Mesenchymal stem cell (in vitro differentiated cells and primary cell): ENCODE measurements at regions not wholly inside any gene's neighbourhood (a gene's known extent, or its start where the extent isn't known, plus 50 kb on each side); places are given as distances from the start of the nearest gene placed in this dataset.

ENCODE experiments used
- DNase-seq: peaks from one replicate; pipeline ENCODE4 v3.0.0-alpha.2; 2013
- H2AFZ ChIP-seq: one replicate; pipeline ENCODE4 v1.6.1; 2013; ENCODE audit warnings: low read depth, mild to moderate bottlenecking, control low read depth, inconsistent platforms, low read length, moderate library complexity
- H2AK5ac ChIP-seq: 2 replicates; pipeline ENCODE4 v1.6.1; 2013; ENCODE audit warnings: low read length, moderate library complexity, mild to moderate bottlenecking, inconsistent platforms; ENCODE audit not compliant: severe bottlenecking
- H2BK120ac ChIP-seq: one replicate; pipeline ENCODE4 v1.6.1; 2013; ENCODE audit warnings: low read depth, mild to moderate bottlenecking, inconsistent platforms, low read length, moderate library complexity
- H2BK12ac ChIP-seq, 2 experiments: one replicate each; pipeline ENCODE4 v1.6.1; 2013; ENCODE audit warnings: inconsistent platforms in 2 of 2, low read length in 2 of 2, mild to moderate bottlenecking in 2 of 2, moderate library complexity in 2 of 2, control low read depth in 1 of 2
- H2BK15ac ChIP-seq: one replicate; pipeline ENCODE4 v1.6.1; 2013; ENCODE audit warnings: mild to moderate bottlenecking, low read depth, inconsistent platforms; ENCODE audit not compliant: poor library complexity, severe bottlenecking
- H2BK5ac ChIP-seq: 2 replicates; pipeline ENCODE4 v1.6.1; 2013; ENCODE audit warnings: low read depth, mild to moderate bottlenecking, low read length, control low read depth, inconsistent platforms; ENCODE audit not compliant: poor library complexity, severe bottlenecking
- H3K14ac ChIP-seq, 2 experiments: one replicate each; pipeline ENCODE4 v1.6.1; 2013; ENCODE audit warnings: inconsistent platforms in 2 of 2, low read length in 2 of 2, control low read depth in 1 of 2, mild to moderate bottlenecking in 1 of 2, moderate library complexity in 1 of 2
- H3K18ac ChIP-seq, 2 experiments: one replicate each; pipeline ENCODE4 v1.6.1; 2013; ENCODE audit warnings: inconsistent platforms in 2 of 2, low read length in 2 of 2, control low read depth in 1 of 2, low read depth in 1 of 2, mild to moderate bottlenecking in 1 of 2
- H3K23ac ChIP-seq, 2 experiments: one replicate each; pipeline ENCODE4 v1.6.1; 2013; ENCODE audit warnings: inconsistent platforms in 2 of 2, low read length in 2 of 2, mild to moderate bottlenecking in 2 of 2, moderate library complexity in 2 of 2, control low read depth in 1 of 2
- H3K27ac ChIP-seq: 2 replicates; pipeline ENCODE4 v1.5.1; 2013; ENCODE audit warnings: mild to moderate bottlenecking, moderate library complexity, low read length, control low read depth, inconsistent platforms; ENCODE audit not compliant: poor library complexity, severe bottlenecking
- H3K27me3 ChIP-seq, 2 experiments: 2 replicates each; pipeline versions ENCODE4 v1.6.1 to v1.7.0; 2013; ENCODE audit warnings: low read length in 2 of 2, mild to moderate bottlenecking in 2 of 2, moderate library complexity in 2 of 2, control low read depth in 1 of 2, inconsistent platforms in 1 of 2; ENCODE audit not compliant: control insufficient read depth in 1 of 2, insufficient read depth in 1 of 2
- H3K36me3 ChIP-seq, 2 experiments: 2 replicates each; pipeline versions ENCODE4 v1.6.1 to v1.7.0; 2013; ENCODE audit warnings: low read length in 2 of 2, control low read depth in 1 of 2, inconsistent platforms in 1 of 2, low read depth in 1 of 2, mild to moderate bottlenecking in 1 of 2; ENCODE audit not compliant: insufficient read depth in 2 of 2, control insufficient read depth in 1 of 2
- H3K4ac ChIP-seq, 2 experiments: one replicate each; pipeline ENCODE4 v1.6.1; 2013; ENCODE audit warnings: inconsistent platforms in 2 of 2, low read length in 2 of 2, mild to moderate bottlenecking in 2 of 2, moderate library complexity in 2 of 2, control low read depth in 1 of 2, low read depth in 1 of 2
- H3K4me1 ChIP-seq: 2 replicates; pipeline ENCODE4 v1.6.1; 2013; ENCODE audit warnings: low read depth, low read length, control low read depth; ENCODE audit not compliant: control insufficient read depth, insufficient read depth
- H3K4me2 ChIP-seq: 2 replicates; pipeline ENCODE4 v1.6.1; 2013; ENCODE audit warnings: low read length, mild to moderate bottlenecking, inconsistent platforms; ENCODE audit not compliant: poor library complexity, severe bottlenecking
- H3K4me3 ChIP-seq, 2 experiments: 2 replicates each; pipeline versions ENCODE4 v1.5.1 to v1.7.0; 2013; ENCODE audit warnings: low read length in 2 of 2, mild to moderate bottlenecking in 2 of 2, control low read depth in 1 of 2, low read depth in 1 of 2; ENCODE audit not compliant: insufficient read depth in 1 of 2
- H3K79me1 ChIP-seq: replicated peaks from 2 replicates; pipeline ENCODE4 v1.6.1; 2013; ENCODE audit warnings: mild to moderate bottlenecking, control low read depth, low read length, inconsistent platforms; ENCODE audit not compliant: poor library complexity, severe bottlenecking
- H3K9ac ChIP-seq: 2 replicates; pipeline ENCODE4 v1.7.0; 2013; ENCODE audit warnings: mild to moderate bottlenecking, low read length, moderate library complexity
- H3K9me3 ChIP-seq: 2 replicates; pipeline ENCODE4 v1.7.0; 2013; ENCODE audit warnings: mild to moderate bottlenecking, low read length; ENCODE audit not compliant: control insufficient read depth
- H4K8ac ChIP-seq: one replicate; pipeline ENCODE4 v1.6.1; 2013; ENCODE audit warnings: inconsistent platforms, mild to moderate bottlenecking, low read length, moderate library complexity
- H4K91ac ChIP-seq: one replicate; pipeline ENCODE4 v1.6.1; 2013; ENCODE audit warnings: mild to moderate bottlenecking, low read length, inconsistent platforms
- WGBS: methylation state at CpG from one replicate; pipeline ENCODE4 v1.1.7; 2013; ENCODE audit warnings: mixed read lengths; 5-methylcytosine and 5-hydroxymethylcytosine counted together

DNA sequence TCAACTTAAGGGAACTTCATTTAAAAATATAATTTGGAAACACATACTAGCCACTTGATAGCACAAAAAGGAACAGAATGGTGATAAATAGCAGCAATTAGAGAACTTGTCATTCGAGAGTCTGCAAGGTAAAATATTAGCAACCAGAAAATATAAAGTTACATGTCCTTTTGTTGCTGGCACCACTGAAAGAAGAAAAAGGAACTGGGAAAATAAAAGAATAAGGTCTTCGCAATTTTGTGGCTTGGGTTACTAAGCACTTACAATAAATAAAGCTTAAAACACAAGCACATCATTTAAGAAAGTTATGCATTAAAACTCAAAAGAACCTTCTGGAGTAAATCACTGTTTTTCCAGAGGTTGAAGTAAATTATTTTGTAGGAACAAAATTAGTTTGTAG is 149.9 kb upstream of the FBN2 start:
- no peak overlapping the region for H2AK5ac ChIP-seq
- H3K4ac ChIP-seq, result no peak overlapping the region
- no peaks in the 10 kb centered on the region for H3K36me3 ChIP-seq
- no peak overlapping the region for H3K27ac ChIP-seq
- no peak overlapping the region for H2BK120ac ChIP-seq
- H2BK12ac ChIP-seq, result no peak overlapping the region
- H3K27me3 ChIP-seq, result no peaks in the 10 kb centered on the region
- no peak overlapping the region for H2BK15ac ChIP-seq
- no peak overlapping the region for H4K8ac ChIP-seq
- no peak overlapping the region for H3K14ac ChIP-seq
- H3K4me3 ChIP-seq, result no peak overlapping the region
- no peaks in the 10 kb centered on the region for H3K9me3 ChIP-seq
- no peak for DNase-seq
- WGBS, result 80% methylated on average over 1 of the region's 2 CpGs
- no peak overlapping the region for H2BK5ac ChIP-seq
- no peak overlapping the region for H3K9ac ChIP-seq
- no peak overlapping the region for H3K23ac ChIP-seq
- H3K18ac ChIP-seq, result no peak overlapping the region
- no peak overlapping the region for H2AFZ ChIP-seq
- no peaks in the 10 kb centered on the region for H3K4me1 ChIP-seq
- no peak overlapping the region for H3K4me2 ChIP-seq
- no peak overlapping the region for H4K91ac ChIP-seq
- H3K79me1 ChIP-seq, result no peaks in the 10 kb centered on the region

DNA sequence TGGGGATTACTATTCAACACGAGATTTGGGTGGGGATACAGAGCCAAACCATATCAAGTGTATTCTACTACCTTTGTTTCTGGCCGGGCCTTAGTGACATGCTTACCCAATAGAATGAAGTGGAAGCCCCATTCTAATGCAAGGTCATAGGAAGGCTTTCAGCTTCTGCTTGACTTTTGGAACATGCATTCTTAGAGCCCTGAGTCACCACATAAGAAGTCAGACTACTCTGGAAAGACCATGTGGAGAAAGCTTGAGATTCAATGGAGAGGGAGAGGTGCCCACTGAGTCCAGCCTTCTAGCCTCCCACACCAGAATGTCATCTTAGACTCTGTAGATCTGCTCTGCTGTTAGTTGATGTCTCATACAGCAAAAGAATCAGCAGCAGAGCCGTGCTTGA is 155.7 kb upstream of the FBN2 start:
- Histone ChIP-seq H3K23ac (no peak overlapping the region), H2BK5ac (no peak overlapping the region), H2AK5ac (no peak overlapping the region), H3K27ac (no peak overlapping the region), H3K14ac (no peak overlapping the region), H2AFZ (no peak overlapping the region), H3K4me3 (no peak overlapping the region), H3K4me1 (no peaks in the 10 kb centered on the region), H4K8ac (no peak overlapping the region), H3K9me3 (no peaks in the 10 kb centered on the region), H3K27me3 (no peaks in the 10 kb centered on the region), H3K9ac (no peak overlapping the region), H3K18ac (no peak overlapping the region), H3K79me1 (no peaks in the 10 kb centered on the region), H3K4ac (no peak overlapping the region), H3K36me3 (no peaks in the 10 kb centered on the region), H2BK15ac (no peak overlapping the region), H2BK12ac (no peak overlapping the region), H2BK120ac (no peak overlapping the region), H3K4me2 (no peak overlapping the region), H4K91ac (no peak overlapping the region)
- 87% methylated on average over 2 of the region's 3 CpGs for WGBS
- DNase-seq, result peak; percentile 6

DNA sequence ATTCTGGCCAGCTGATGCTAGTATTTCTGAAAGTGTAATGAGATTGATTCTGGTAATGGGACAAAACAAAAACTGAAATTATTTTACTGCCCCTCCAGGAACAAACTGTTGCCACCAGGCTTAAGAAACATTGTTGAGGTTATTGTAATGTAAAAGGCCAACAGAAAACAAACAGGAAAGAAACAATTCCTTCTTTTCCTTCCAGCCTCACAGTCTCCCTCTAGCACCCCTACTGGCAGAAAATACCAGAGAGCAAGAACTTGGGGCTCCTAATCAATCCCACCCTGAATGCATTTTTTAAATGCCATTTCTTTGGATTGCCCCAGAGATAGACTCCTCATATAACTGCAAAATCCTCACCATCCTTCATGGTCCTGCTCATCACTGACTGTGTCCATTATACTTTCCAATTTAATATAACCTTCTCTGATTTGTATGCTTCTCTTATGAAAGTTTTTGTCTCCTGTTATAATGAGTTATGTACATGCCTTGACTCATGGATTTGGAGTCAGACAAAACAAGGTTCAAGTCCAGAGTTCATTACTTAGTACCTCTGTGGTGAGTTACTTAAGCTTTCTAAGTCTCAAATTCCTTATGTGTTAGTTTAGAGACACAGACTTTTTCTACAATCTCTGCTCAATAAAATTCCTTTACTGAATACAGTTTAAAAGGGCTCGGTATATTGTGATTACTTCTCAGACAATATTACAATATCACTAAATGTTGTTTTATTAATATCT is 157.9 kb upstream of the FBN2 start:
- H2BK15ac ChIP-seq, result no peak overlapping the region
- no peak overlapping the region for H2AK5ac ChIP-seq
- H3K9me3 ChIP-seq, result no peaks in the 10 kb centered on the region
- no peak overlapping the region for H3K4ac ChIP-seq
- no peak overlapping the region for H3K27ac ChIP-seq
- H4K8ac ChIP-seq, result no peak overlapping the region
- H3K9ac ChIP-seq, result no peak overlapping the region
- H3K4me3 ChIP-seq, result no peak overlapping the region
- H2BK12ac ChIP-seq, result no peak overlapping the region
- no CpG with 5 or more reads among the region's 1 CpG for WGBS
- H3K27me3 ChIP-seq, result no peaks in the 10 kb centered on the region
- H3K14ac ChIP-seq, result no peak overlapping the region
- no peak overlapping the region for H4K91ac ChIP-seq
- no peak overlapping the region for H2BK120ac ChIP-seq
- no peak overlapping the region for H3K4me2 ChIP-seq
- no peak overlapping the region for H3K23ac ChIP-seq
- H2AFZ ChIP-seq, result no peak overlapping the region
- peak; percentile 5 for DNase-seq
- H3K79me1 ChIP-seq, result no peaks in the 10 kb centered on the region
- no peak overlapping the region for H3K18ac ChIP-seq
- H2BK5ac ChIP-seq, result no peak overlapping the region
- no peaks in the 10 kb centered on the region for H3K36me3 ChIP-seq
- H3K4me1 ChIP-seq, result no peaks in the 10 kb centered on the region

DNA sequence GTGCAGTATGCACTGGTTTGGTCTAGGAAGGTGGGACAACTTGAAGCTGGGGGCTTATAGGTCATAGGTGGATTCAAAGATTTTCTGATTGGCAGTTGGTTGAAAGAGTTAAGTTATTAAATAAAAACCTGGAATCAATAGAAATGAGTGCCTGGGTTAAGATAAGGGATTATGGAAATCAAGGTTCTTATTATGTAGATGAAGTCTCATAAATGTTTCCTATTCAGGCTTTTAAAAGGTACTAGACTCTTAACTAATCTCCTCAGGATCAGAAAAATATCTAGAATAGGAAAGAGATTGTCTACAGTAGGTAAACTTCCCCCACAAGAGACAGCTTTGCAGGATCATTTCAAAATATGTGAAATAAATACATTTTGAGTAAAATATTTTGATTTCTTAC is 163.3 kb upstream of the FBN2 start:
- Histone ChIP-seq H3K23ac (no peak overlapping the region), H2BK12ac (no peak overlapping the region), H3K18ac (no peak overlapping the region)

More for the DNA sequence above, 163.3 kb upstream of the FBN2 start:
- Histone ChIP-seq H3K9me3 (no peaks in the 10 kb centered on the region), H2BK120ac (no peak overlapping the region), H3K4me3 (no peak overlapping the region), H3K79me1 (no peaks in the 10 kb centered on the region), H3K27ac (no peak overlapping the region), H2BK5ac (no peak overlapping the region), H3K9ac (no peak overlapping the region), H3K4me2 (no peak overlapping the region), H3K36me3 (no peaks in the 10 kb centered on the region), H3K4me1 (no peaks in the 10 kb centered on the region), H2BK15ac (no peak overlapping the region), H3K4ac (no peak overlapping the region), H3K14ac (no peak overlapping the region), H2AK5ac (no peak overlapping the region), H3K27me3 (no peaks in the 10 kb centered on the region), H2AFZ (no peak overlapping the region), H4K91ac (no peak overlapping the region), H4K8ac (no peak overlapping the region)
- DNase-seq, result no peak
